CD8-positive, alpha-beta memory T cell (primary cell): ENCODE measurements at regions not wholly inside any gene's neighbourhood (a gene's known extent, or its start where the extent isn't known, plus 50 kb on each side); places are given as distances from the start of the nearest gene placed in this dataset.
"Not testable (repeated sequence)": the region's sequence is repeated elsewhere in the genome, so short reads cannot be mapped to it uniquely, and the experiment has no call there.

Experiments
- CTCF ChIA-PET: fragments of 350-600 bp; sonication (Branson Sonifier 250); formaldehyde crosslinking; loops from one replicate; lab custom pipeline; 2021; ENCODE audit warnings: antibody characterized with exemption; lab: Charles Lee
- POLR2A ChIA-PET: fragments of 350-600 bp; sonication (Branson Sonifier 250); formaldehyde crosslinking; loops from one replicate; lab custom pipeline; 2021; ENCODE audit warnings: antibody characterized with exemption; lab: Charles Lee
- DNase-seq, 5 donors: peaks; one replicate each; pipeline versions ENCODE4 v3.0.0 to v3.0.0-alpha.2; 2020 to 2022; ENCODE audit warnings: mixed read lengths in 1 of 5
- H3K27ac ChIP-seq: one replicate; pipeline ENCODE4 v1.7.0; 2013; ENCODE audit warnings: low read depth, mild to moderate bottlenecking, low read length, moderate library complexity
- H3K27me3 ChIP-seq: 2 replicates; pipeline ENCODE4 v1.7.0; 2013; ENCODE audit warnings: low read length, mild to moderate bottlenecking; ENCODE audit not compliant: insufficient read depth, poor library complexity, severe bottlenecking
- H3K36me3 ChIP-seq: 2 replicates; pipeline ENCODE4 v1.7.0; 2013; ENCODE audit warnings: mild to moderate bottlenecking, low read length, moderate library complexity; ENCODE audit not compliant: insufficient read depth
- H3K4me1 ChIP-seq: 2 replicates; pipeline ENCODE4 v1.7.0; 2013; ENCODE audit warnings: mild to moderate bottlenecking, low read length, moderate library complexity; ENCODE audit not compliant: insufficient read depth
- H3K4me3 ChIP-seq: 2 replicates; pipeline ENCODE4 v1.7.0; 2013; ENCODE audit warnings: mild to moderate bottlenecking, low read length
- H3K9me3 ChIP-seq: 2 replicates; pipeline ENCODE4 v1.7.0; 2013; ENCODE audit warnings: mild to moderate bottlenecking, low read length
- H3K27ac Mint-ChIP-seq, 8 donors: one replicate each; pipeline ENCODE4 v1.8.0; 2020 to 2021; ENCODE audit warnings: mixed read lengths in 8 of 8, mild to moderate bottlenecking in 6 of 8, inconsistent platforms in 3 of 8, moderate library complexity in 3 of 8
- H3K27me3 Mint-ChIP-seq, 2 donors: one replicate each; pipeline ENCODE4 v1.8.0; 2020 to 2021; ENCODE audit warnings: mixed read lengths in 2 of 2, mild to moderate bottlenecking in 1 of 2, moderate library complexity in 1 of 2
- H3K36me3 Mint-ChIP-seq, 3 donors: one replicate each; pipeline ENCODE4 v1.8.0; 2020 to 2021; ENCODE audit warnings: mixed read lengths in 3 of 3, inconsistent platforms in 1 of 3, mild to moderate bottlenecking in 1 of 3
- H3K4me1 Mint-ChIP-seq, 3 donors: one replicate each; pipeline ENCODE4 v1.8.0; 2020 to 2021; ENCODE audit warnings: mixed read lengths in 3 of 3, inconsistent platforms in 1 of 3, mild to moderate bottlenecking in 1 of 3
- H3K4me3 Mint-ChIP-seq, 7 donors: one replicate each; pipeline ENCODE4 v1.8.0; 2020 to 2021; ENCODE audit warnings: mixed read lengths in 7 of 7, mild to moderate bottlenecking in 6 of 7, moderate library complexity in 4 of 7, inconsistent platforms in 2 of 7
- H3K9me3 Mint-ChIP-seq, 5 donors: one replicate each; pipeline ENCODE4 v1.8.0; 2020 to 2022; ENCODE audit warnings: mixed read lengths in 5 of 5, mild to moderate bottlenecking in 3 of 5, moderate library complexity in 2 of 5, inconsistent platforms in 1 of 5

GRCh38 chrY:12431546-12431945 is 269.5 kb upstream of the USP9Y start:
- CTCF ChIA-PET: no interaction called here
- POLR2A ChIA-PET: no interaction called here
- DNase-seq: no peak
- no peaks in the 10 kb centered on the region for H3K36me3 ChIP-seq
- H3K27me3 ChIP-seq: no peaks in the 10 kb centered on the region
- H3K27ac Mint-ChIP-seq: no peak overlapping the region
- H3K4me1 Mint-ChIP-seq: no peaks in the 10 kb centered on the region
- H3K4me1 ChIP-seq: no peaks in the 10 kb centered on the region
- no peaks in the 10 kb centered on the region for H3K36me3 Mint-ChIP-seq
- H3K4me3 ChIP-seq: no peak overlapping the region
- no peaks in the 10 kb centered on the region for H3K9me3 ChIP-seq
- no peaks in the 10 kb centered on the region for H3K27me3 Mint-ChIP-seq
- no peaks in the 10 kb centered on the region for H3K9me3 Mint-ChIP-seq
- no peak overlapping the region for H3K27ac ChIP-seq
- H3K4me3 Mint-ChIP-seq: no peak overlapping the region

- H3K4me1 ChIP-seq, H3K27ac Mint-ChIP-seq, DNase-seq, H3K9me3 Mint-ChIP-seq, H3K4me3 ChIP-seq, POLR2A ChIA-PET, H3K27me3 ChIP-seq, CTCF ChIA-PET, H3K9me3 ChIP-seq, H3K27ac ChIP-seq, H3K36me3 Mint-ChIP-seq, H3K4me1 Mint-ChIP-seq, H3K27me3 Mint-ChIP-seq, H3K36me3 ChIP-seq, H3K4me3 Mint-ChIP-seq: not testable (repeated sequence)
These were observed 262.2 kb upstream of the USP9Y start for GRCh38 chrY:12438823-12439222.

GRCh38 chrY:12444200-12444599 is 256.8 kb upstream of the USP9Y start:
- Histone ChIP-seq H3K27me3 (no peaks in the 10 kb centered on the region), H3K4me1 (no peaks in the 10 kb centered on the region), H3K27ac (no peak overlapping the region), H3K4me3 (no peak overlapping the region), H3K36me3 (no peaks in the 10 kb centered on the region), H3K9me3 (no peaks in the 10 kb centered on the region)
- no peak for DNase-seq
- ChIA-PET CTCF (no interaction called here), POLR2A (no interaction called here)
- H3K36me3 Mint-ChIP-seq: no peaks in the 10 kb centered on the region
- H3K4me3 Mint-ChIP-seq: no peak overlapping the region
- no peak overlapping the region for H3K27ac Mint-ChIP-seq
- no peaks in the 10 kb centered on the region for H3K4me1 Mint-ChIP-seq
- no peaks in the 10 kb centered on the region for H3K9me3 Mint-ChIP-seq
- no peaks in the 10 kb centered on the region for H3K27me3 Mint-ChIP-seq

GRCh38 chrY:12446486-12447265 is 254.4 kb upstream of the USP9Y start:
- H3K27me3 Mint-ChIP-seq, H3K27me3 ChIP-seq, POLR2A ChIA-PET, H3K27ac Mint-ChIP-seq, H3K4me1 Mint-ChIP-seq, CTCF ChIA-PET, H3K4me3 ChIP-seq, H3K9me3 ChIP-seq, H3K4me1 ChIP-seq, DNase-seq, H3K27ac ChIP-seq, H3K4me3 Mint-ChIP-seq, H3K36me3 Mint-ChIP-seq, H3K36me3 ChIP-seq, H3K9me3 Mint-ChIP-seq: not testable (repeated sequence)

DNA sequence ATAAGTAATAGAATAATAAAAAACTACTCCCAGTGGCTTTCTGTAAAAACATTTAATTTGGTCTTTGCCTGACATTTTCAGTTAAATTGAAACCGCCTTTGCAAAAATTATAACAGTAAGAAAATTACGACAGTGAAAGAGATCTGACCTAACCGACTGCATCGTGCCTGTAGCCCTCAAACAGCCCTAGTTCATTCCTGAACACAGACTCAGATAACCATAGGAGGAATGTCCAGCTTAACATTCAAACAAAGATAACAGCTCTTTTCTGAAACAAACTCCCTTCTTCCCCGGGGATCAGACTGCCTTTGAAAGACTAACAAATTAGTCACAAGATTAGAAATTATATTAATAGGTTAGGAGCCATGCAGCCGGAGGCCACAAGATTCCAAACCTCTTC is 252.5 kb upstream of the USP9Y start:
- H3K4me1 ChIP-seq, DNase-seq, CTCF ChIA-PET, H3K27ac Mint-ChIP-seq, H3K27ac ChIP-seq, H3K27me3 ChIP-seq, H3K9me3 ChIP-seq, H3K4me1 Mint-ChIP-seq, H3K9me3 Mint-ChIP-seq, H3K36me3 Mint-ChIP-seq, POLR2A ChIA-PET, H3K4me3 Mint-ChIP-seq, H3K36me3 ChIP-seq, H3K4me3 ChIP-seq, H3K27me3 Mint-ChIP-seq: not testable (repeated sequence)

DNA sequence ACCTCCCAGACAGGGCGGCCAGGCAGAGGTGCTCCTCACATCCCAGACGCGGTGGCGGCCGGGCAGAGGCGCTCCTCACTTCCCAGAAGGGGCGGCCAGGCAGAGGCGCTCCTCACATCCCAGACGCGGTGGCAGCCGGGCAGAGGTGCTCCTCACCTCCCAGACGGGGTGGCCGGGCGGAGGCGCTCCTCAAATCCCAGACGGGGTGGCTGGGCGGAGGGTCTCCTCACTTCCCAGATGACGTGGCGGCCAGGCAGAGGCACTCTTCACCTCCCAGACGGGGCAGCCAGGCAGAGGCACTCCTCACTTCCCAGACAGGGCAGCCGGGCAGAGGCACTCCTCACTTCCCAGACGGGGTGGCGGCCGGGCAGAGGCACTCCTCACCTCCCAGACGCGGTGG is 247.7 kb upstream of the USP9Y start:
- H3K27ac ChIP-seq, H3K4me3 Mint-ChIP-seq, CTCF ChIA-PET, POLR2A ChIA-PET, H3K27ac Mint-ChIP-seq, H3K27me3 Mint-ChIP-seq, H3K27me3 ChIP-seq, H3K9me3 Mint-ChIP-seq, H3K4me3 ChIP-seq, H3K4me1 ChIP-seq, H3K9me3 ChIP-seq, H3K4me1 Mint-ChIP-seq, H3K36me3 Mint-ChIP-seq, DNase-seq, H3K36me3 ChIP-seq: not testable (repeated sequence)

GRCh38 chrY:12459965-12460364 is 241.1 kb upstream of the USP9Y start:
- no peaks in the 10 kb centered on the region for H3K9me3 ChIP-seq
- POLR2A ChIA-PET: no interaction called here
- CTCF ChIA-PET: no interaction called here

GRCh38 chrY:12464155-12464554 is 236.9 kb upstream of the USP9Y start:
- H3K9me3 Mint-ChIP-seq: no peaks in the 10 kb centered on the region
- Histone ChIP-seq H3K27ac (no peak overlapping the region), H3K9me3 (no peaks in the 10 kb centered on the region), H3K4me3 (no peak overlapping the region), H3K36me3 (no peaks in the 10 kb centered on the region), H3K4me1 (no peaks in the 10 kb centered on the region), H3K27me3 (no peaks in the 10 kb centered on the region)
- ChIA-PET POLR2A (no interaction called here), CTCF (no interaction called here)
- H3K27me3 Mint-ChIP-seq: no peaks in the 10 kb centered on the region
- H3K4me3 Mint-ChIP-seq: no peak overlapping the region
- H3K4me1 Mint-ChIP-seq: no peaks in the 10 kb centered on the region
- no peak for DNase-seq
- H3K27ac Mint-ChIP-seq: no peak overlapping the region
- no peaks in the 10 kb centered on the region for H3K36me3 Mint-ChIP-seq

More at GRCh38 chrY:12459965-12460364, 241.1 kb upstream of the USP9Y start:
- Mint-ChIP-seq H3K9me3 (no peaks in the 10 kb centered on the region), H3K36me3 (no peaks in the 10 kb centered on the region), H3K4me3 (no peak overlapping the region), H3K27me3 (no peaks in the 10 kb centered on the region), H3K4me1 (no peaks in the 10 kb centered on the region), H3K27ac (no peak overlapping the region)
- no peak for DNase-seq
- Histone ChIP-seq H3K36me3 (no peaks in the 10 kb centered on the region), H3K4me1 (no peaks in the 10 kb centered on the region), H3K27me3 (no peaks in the 10 kb centered on the region), H3K27ac (no peak overlapping the region), H3K4me3 (no peak overlapping the region)

DNA sequence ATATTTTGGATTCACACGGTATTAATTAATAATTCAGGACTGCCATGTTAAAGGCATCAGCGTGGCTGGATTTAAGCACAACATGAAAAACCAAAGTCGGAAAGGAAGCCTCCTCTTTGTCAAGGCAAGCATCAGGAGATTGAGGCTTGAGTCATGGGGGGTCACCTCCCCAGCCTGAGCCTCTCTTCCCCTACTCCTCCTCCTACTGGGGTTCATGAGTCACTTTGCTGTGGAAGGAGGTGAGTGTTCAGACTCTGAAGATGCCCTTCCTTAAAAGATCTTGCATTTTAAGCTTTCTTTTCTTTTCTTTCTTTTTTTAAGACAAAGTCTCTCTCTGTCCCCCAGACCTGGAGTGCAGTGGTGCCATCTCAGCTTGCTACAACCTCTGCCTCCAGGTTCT is 235.3 kb upstream of the USP9Y start:
- ChIA-PET POLR2A (no interaction called here), CTCF (no interaction called here)
- H3K36me3 Mint-ChIP-seq: no peaks in the 10 kb centered on the region
- H3K4me1 ChIP-seq: no peaks in the 10 kb centered on the region
- H3K27me3 Mint-ChIP-seq: no peaks in the 10 kb centered on the region
- no peaks in the 10 kb centered on the region for H3K36me3 ChIP-seq
- DNase-seq: no peak
- H3K4me1 Mint-ChIP-seq: no peaks in the 10 kb centered on the region
- no peaks in the 10 kb centered on the region for H3K9me3 ChIP-seq
- H3K9me3 Mint-ChIP-seq: no peaks in the 10 kb centered on the region
- H3K27ac Mint-ChIP-seq: no peak overlapping the region
- H3K27me3 ChIP-seq: no peaks in the 10 kb centered on the region
- no peak overlapping the region for H3K27ac ChIP-seq
- no peak overlapping the region for H3K4me3 Mint-ChIP-seq
- H3K4me3 ChIP-seq: no peak overlapping the region
